HG03432 (cell line): ENCODE measurements at regions not wholly inside any gene's neighbourhood (a gene's known extent, or its start where the extent isn't known, plus 50 kb on each side); places are given as distances from the start of the nearest gene placed in this dataset.
"Not testable (repeated sequence)": the region's sequence is repeated elsewhere in the genome, so short reads cannot be mapped to it uniquely, and the experiment has no call there.

Experiments used
- ATAC-seq: cut with Tn5 transposase; IDR thresholded peaks from one replicate; pipeline ENCODE4 v1.9.1; 2021; ENCODE audit warnings: mild to moderate bottlenecking, moderate library complexity; ENCODE audit not compliant: unreplicated experiment

- no peak for ATAC-seq
These were observed 93.6 kb downstream of the ATXN3L start for GRCh38 chrX:13226214-13226613.

GRCh38 chrX:13223868-13224567 is 95.8 kb downstream of the ATXN3L start:
- ATAC-seq: no peak

GRCh38 chrX:13220916-13221315 is 98.9 kb downstream of the ATXN3L start:
- ATAC-seq: no peak

- no peak for ATAC-seq
These were observed 99.7 kb downstream of the ATXN3L start for GRCh38 chrX:13219991-13220764.

- ATAC-seq: no peak
These were observed 101.1 kb downstream of the ATXN3L start for GRCh38 chrX:13218758-13219157.

DNA sequence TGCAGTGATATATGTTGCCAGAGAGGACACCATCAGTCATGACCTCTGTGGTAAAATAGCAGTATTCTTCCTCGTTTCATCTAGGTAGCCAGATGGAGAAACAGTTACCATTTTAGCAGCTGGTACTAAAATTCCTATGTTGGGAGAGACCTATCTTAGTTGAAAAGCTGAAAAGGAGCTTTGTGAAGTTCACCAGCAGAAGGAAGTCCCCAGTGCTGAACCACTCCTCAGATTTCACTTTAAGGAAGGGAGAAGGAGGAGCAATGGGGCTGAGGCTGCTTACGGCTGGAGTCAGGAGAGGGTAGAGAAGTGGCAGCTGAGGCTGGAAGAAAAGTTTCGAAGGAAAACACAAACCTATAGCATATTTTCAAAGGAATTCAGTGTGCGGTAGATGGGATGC is 103.7 kb downstream of the ATXN3L start:
- no peak for ATAC-seq

GRCh38 chrX:13215729-13216128 is 104.1 kb downstream of the ATXN3L start:
- ATAC-seq: no peak

GRCh38 chrX:13212191-13212651 is 107.6 kb downstream of the ATXN3L start:
- no peak for ATAC-seq

GRCh38 chrX:13210142-13210541 is 109.7 kb downstream of the ATXN3L start:
- ATAC-seq: not testable (repeated sequence)

GRCh38 chrX:13209704-13210103 is 110.1 kb downstream of the ATXN3L start:
- not testable (repeated sequence) for ATAC-seq

- no peak for ATAC-seq
These were observed 111.4 kb downstream of the ATXN3L start for GRCh38 chrX:13208281-13208935.

DNA sequence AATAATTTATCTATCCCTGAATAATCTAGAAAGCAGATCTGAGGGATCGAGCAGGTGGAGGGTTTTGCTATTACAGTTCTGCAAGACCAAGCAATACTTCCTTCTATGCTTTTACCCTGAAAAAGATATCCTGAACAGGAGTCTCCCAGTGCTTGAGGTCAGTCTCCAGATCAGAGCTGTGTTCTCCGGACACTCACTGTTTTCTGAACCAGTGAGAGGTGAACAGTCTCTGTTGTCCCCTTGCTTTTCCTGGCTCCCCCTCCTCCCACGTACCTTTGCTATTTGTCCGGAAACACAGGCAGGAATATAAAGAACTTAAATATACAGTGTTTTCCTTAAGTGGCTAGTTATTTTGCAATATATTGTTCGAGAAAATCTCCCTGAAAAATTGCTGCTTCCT is 116.6 kb downstream of the ATXN3L start:
- ATAC-seq: no peak

DNA sequence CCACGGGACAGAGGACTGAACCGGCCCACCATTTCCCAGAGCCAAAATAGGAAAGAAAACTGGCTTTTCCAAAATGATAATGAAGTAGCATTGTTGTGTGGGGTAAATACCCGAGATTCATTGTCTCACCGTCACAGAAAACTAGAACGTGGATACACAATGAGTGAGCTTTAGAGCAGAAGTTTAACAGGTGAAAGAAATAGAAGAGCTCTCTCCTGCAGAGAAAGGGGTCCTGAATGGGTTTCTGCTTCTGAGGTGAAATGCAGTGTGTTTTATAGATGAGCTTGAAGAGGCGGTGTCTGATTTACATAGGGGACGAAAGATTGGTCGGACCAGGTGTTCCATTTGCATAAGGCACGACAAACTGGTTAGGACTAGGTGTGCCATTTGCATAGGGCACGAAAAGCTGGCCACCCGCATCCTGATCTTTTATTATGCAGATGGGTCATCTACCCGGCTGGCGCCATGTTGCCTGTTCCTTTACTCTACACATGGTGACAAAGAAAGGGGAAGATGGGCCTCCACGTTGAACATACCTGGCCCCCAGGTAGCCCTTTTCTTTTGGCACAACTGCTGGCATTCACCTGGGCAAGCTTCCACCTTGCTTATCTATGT is 118.1 kb downstream of the ATXN3L start:
- no peak for ATAC-seq

- no peak for ATAC-seq
These were observed 119.5 kb downstream of the ATXN3L start for GRCh38 chrX:13200398-13200797.

- ATAC-seq: no peak
These were observed 121.1 kb downstream of the ATXN3L start for GRCh38 chrX:13198762-13199064.

- no peak for ATAC-seq
These were observed 121.6 kb downstream of the ATXN3L start for GRCh38 chrX:13198056-13198761.

- no peak for ATAC-seq
These were observed 123.1 kb downstream of the ATXN3L start for GRCh38 chrX:13196782-13197181.

DNA sequence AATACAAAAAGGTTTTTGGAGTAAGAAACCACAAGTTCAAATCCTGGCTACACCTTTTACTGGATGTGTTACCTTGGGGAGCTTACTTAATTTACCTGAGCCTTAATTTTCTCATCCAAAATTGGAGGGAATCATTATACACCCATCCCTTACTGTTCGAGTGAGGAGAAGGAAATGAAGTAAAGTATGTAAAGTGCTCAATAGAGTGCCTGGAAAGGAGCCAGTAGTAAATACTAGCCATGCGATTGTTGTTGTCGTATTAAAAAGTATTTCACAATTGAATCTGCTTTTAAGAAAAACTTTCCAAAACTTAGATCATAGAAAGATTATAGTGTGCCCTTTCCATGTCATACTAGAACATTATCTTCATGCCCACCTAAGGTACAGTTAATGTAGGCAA is 124.5 kb downstream of the ATXN3L start:
- no peak for ATAC-seq

- no peak for ATAC-seq
These were observed 125.4 kb downstream of the ATXN3L start for GRCh38 chrX:13194291-13195103.

DNA sequence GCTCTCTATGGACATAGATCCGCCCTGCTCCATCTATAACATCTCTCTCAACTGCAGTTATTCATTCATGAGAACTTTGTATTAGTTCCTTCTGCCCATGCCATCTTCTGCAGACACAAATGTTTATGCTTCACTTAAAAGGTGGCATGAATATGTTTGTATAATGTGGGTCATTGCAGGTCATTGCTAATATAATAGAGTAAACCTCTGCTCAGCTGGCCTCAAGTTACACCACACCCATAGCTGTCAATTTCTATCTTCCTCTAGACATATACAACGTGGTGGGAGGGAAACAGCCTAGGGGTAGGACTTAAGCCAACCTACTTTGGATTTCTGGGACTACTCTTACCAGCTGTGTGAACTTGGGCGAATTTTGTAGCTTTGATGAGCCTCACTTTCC is 129.8 kb downstream of the ATXN3L start:
- no peak for ATAC-seq
